ENCODE measurements at regions not wholly inside any gene's neighbourhood (a gene's known extent, or its start where the extent isn't known, plus 50 kb on each side); places are given as distances from the start of the nearest gene placed in this dataset.
"Not testable (repeated sequence)": the region's sequence is repeated elsewhere in the genome, so short reads cannot be mapped to it uniquely, and the experiment has no call there.

DNA sequence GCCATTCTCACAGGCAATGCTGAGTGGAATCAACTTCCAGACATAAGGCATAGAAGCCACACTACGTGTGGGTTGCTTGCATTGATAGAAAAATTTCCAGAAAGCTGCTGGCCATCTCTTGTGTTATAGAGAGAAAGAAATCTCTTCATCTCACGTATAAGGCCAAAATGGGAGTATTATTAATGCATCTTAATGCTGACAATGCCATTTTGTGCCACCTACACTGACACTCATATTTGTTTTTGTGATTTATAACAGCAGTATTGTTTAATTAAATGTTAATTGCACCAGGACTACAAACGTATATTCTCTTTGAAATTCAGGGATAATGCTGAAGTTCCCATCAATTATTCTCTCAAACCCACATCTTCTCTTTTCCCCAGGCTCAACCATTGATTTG is 56.1 kb upstream of the TMEM132D start:
- no peak for DNase-seq

DNA sequence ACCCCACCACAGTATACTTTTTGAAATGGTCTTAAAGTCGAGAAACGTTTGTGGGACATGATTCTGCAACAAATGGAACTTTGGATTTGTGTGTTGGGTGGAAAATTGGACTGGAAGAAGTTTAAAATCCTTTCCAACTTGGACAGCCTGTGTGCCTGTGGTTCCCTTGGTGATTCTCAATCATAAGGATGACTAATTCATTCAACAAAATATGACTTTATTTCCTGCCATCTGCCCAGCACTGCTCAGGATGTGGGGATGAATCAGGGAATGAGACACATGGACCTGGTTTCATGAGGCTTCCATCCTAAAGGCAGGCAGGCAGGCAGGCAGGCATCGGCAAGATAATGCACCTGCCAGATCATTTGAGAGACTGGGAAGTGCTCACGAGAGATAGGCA is 57.3 kb upstream of the TMEM132D start:
- DNase-seq, result no peak

DNA sequence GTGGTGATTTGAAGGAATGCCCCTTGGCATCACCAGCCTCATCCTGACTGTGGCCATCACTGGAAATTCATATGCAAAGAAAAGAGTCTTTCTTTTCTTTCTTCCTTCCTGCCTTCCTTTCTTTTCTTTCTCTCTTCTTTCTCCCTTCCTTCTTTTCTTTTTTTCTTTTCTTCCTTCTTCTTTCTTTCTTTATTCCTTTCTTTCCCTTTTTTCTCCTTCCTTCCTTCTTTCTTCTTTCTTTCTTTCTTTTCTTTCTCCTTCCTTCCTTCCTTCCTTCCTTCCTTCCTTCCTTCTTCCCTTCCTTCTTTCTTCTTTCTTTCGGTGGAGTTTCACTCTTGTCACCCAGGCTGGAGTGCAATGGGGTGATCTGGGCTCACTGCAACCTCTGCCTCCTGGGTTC is 58.0 kb upstream of the TMEM132D start:
- no peak for DNase-seq

DNA sequence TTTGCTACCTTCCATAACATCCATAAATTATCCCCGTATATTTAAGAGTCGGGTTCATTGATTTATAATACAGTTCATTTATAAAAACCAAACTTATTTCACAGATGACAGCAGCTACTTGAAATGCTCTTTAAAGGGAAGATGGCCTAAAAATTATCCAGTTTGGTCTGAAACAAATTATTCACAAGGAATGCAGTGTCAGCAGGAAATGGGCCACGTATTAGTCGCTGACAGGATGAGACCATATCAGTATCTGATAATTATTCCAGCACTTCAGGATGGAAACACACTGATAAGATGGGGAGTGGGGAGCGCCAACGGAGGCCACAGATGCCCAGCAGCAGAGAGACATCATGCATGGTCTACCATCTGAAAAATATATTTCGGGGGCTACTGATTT is 60.5 kb upstream of the TMEM132D start:
- DNase-seq, result no peak

DNA sequence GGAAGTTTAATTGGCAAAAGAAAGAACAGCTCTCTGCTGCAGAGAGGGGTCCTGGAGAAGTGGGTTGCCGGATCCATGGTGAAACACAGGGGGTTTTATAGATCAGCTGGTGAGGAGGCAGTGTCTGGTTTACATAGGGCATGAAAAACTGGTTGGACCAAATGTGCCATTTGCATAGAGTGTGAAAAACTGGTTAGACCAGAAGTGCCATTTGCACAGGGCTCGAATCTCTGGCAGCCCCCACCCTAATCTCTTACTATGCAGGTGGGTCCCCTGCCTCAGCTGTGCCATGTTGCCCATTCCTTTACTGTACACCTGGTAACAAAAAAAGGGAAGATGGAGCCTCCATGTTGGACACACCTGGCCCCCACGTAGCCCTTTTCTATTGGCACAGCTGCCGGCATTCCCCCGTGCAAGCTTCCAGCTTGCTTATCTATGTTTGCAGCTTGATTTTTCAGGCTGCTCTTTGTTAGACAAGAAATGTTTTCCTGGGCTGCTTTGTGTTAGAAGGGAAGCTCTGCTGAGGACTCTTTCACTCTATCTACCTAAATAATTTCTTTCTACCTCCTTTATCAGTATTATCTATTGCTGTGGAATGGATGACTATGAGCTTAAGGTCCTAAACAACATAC is 61.1 kb upstream of the TMEM132D start:
- no peak for DNase-seq

DNA sequence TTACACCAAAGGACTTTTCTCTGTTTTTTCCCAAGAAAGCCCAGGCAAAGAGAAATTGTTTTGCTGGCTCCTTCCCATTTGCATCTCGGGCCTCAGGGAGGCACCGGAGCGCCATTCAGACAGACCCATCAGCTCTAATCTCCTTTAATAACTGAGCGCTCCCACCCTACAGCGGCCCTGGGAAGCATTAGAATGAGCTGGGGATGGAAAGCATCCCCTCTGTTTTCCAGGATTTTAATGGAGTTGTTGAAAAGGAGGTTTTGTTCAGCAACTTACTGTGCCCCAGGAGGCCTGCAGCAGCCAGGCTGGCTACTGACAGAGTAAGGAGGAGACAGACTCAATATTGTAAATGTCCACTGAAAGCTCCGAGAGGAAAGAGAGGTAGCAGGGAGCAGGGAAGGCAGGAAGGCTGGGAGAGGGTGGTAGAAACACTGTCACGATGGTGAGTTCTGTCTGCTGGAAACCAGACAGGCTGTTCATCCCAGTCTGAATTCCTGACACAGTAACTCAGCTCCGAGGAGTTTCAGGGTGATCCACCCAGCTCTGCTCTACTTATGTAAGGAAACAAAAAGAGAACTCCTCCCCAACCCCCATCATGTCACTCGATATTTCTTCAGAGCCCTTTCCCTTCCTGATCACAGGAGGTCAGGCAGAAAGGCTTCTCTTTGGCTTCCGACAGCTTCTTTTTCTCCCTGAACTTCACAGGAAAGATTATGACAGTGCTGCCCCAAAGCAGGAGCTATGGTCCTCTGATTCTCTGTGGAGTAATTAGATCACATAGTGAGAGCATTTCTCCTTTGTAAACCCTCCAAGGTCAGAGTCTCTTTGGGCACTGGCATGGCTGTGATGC is 62.5 kb upstream of the TMEM132D start:
- no peak for DNase-seq

DNA sequence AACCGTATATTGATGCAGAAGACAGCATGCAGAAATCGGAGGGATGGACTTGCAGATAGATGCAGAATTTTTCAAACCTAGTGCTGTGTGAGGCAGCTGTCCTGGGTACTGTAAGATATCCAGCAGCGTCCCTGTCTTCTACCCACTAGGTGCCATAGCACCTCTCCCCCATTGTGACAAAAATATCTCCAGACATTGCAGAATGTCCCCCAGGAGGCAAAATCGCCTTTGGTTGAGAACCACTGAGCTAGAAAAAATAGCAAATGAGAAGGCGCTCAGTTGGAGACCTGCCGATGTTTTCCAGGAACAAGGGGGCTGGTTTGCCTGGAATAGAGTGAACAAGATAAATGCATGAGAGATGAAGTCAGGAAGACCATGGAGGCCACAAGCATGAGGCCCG is 67.9 kb upstream of the TMEM132D start:
- DNase-seq, result no peak

DNA sequence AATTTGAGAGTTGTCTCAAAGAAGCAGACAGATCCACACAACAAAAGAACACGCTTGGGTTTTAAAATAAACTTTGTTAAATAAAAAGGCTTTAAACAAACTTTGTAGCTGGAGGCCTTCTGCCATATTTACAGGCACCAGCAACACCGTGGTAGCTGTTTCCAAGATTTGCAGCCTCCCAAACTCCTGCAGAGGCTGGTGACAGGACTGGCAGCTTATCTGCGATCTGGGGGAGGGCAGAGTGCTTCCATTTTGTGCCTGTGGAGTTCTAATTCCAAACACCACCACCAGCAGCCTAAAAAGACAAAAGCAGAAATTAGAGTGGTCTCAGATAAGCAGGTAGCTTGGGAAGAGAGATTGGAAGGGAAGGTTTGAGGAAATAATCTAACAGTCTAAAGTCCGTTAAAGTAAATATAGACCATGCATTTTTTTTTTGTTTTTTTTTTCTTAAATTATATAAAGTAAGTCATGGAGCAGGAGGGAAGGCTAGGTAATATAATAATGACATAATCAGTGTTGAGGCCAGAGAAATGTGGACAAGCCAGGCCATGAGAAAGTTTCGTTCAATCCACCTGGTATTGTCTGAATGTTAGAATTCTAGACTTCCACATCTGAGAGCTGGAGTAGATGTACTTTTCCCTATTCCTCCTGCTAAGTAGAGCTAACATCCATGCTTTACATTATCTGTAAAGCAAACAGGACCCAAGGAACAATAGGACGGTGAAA is 69.6 kb upstream of the TMEM132D start:
- DNase-seq, result no peak

DNA sequence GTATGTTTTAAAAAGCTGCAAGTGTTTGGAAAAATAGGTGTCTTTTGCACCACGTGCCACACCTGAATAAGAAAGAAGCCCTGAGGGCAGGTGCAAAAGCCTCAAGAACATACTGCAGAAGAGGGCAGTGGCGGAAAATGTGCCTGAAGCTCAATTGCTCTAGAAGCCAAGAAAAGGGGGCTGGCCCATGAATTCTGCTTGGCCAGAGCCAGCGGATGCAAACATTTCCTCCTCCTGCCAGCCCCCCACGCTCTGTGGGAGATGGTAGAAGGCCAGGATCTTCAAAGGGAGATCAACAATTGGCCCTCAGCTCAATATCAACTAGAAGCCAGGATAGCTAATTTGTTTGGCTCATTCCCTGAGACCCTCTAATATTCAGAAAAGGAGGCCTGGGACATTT is 80.3 kb upstream of the TMEM132D start:
- DNase-seq, result peak; percentile 5

DNA sequence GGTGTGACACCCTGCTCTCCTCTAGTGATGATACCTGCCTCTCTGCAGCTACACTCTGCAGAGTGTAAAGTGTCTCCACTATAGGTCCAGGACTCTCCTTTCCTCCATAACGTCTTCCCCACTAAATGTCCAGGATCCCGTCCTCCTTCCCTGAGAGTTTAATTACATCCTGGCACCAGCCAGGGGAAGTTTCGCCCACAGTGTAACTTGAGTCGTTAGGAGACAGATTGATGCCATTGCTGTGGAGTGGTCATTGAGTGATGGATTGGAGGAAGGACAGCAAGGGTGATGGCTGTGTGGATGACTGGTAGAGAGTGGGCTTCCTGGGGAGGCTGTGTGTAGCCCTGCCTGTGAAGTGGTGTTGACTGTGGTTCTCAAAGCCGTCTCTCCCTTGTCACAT is 84.0 kb upstream of the TMEM132D start:
- DNase-seq, result no peak

DNA sequence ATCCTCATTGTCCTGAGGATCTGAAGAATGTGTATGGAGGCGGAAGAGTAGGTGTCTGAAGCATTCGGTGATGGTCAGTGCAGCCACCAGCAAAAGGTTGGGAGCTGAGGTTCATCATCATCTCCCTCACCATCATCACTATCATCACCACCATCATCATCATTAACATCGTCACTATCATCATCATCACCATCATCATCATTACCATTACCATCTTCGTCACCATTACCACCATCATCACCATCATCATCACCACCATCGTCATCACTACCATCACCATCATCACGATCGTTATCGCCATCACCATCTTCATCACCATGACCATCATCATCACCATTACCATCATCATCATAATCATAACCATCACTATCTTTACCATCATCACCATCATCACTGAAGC is 90.8 kb upstream of the TMEM132D start:
- no peak for DNase-seq

DNA sequence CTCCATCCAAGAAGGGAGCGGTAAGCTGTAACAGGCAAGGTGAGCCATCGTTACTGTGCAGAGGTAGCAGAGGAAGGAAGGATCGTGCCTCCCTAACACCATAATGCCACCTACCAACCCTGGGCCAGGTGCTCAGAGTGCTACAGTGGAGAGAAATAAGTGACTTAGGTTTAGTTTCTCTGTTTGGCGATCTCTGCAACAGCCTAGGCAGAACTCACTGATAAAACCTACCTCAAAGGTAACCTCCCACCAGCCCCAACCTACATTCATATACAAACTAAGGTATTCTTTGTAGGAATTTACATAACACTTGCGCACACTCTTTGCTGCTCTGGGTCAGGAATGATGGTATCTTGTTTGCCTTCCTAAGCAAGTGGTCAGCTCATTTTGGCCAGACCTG is 93.4 kb upstream of the TMEM132D start:
- DNase-seq, result no peak

DNA sequence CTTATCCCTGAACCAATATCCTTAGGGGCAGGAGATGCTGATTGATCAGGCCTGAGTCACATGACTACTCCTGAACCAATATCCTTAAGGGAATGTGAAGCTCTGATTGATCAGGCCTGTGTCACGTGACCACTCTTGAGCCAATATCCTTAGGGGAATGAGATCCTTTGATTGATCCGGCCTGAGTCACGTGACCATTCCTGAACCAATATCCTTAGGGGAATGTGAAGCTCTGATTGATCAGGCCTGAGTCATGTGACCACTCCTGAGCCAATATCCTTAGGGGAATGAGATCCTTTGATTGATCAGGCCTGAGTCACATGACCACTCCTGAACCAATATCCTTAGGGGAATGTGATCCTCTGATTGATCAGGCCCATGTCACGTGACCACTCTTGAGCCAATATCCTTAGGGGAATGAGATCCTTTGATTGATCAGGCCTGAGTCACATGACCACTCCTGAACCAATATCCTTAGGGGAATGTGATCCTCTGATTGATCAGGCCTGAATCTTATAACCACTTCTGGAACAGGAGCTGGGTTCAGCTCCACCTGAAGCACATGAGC is 100.6 kb upstream of the TMEM132D start:
- DNase-seq, result not testable (repeated sequence)

DNA sequence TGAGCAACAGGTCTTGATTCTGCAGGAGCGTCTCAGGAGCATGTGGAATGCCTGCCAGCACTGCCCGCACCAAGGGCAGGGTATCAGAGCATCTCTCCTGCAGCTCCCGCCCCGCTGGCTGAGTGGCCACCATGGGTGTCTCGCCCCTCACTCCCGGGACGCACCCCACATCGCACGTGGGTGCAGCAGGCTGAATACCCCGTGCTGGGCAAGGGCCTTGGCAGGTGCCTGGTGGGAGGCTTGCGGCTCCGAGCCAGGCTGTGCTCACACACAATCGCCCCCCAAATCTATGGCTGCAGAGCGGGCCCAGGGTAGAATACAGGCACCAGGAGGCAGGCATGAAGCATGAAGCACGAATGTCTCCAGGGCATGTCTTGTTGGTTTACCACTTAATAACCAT is 103.9 kb upstream of the TMEM132D start:
- no peak for DNase-seq

DNA sequence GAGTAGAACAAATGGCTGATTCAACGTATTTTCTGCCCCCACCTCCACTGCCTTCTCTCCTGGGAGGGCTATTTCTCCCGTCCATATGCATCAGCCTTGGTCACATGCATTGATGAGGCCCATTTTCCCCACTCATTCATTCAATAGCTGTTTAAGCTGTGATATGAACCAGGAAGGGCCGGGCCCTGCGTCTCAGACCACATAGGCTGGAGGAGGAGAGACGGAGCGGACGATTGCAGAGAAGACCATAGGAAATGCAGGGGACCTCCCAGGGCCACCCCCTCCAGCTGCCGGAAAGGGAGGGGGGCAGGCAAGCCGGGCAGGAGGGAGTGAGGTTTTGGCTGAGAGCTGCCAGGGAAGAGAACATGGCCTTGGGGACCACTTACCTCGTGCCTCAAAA is 104.4 kb upstream of the TMEM132D start:
- no peak for DNase-seq

DNA sequence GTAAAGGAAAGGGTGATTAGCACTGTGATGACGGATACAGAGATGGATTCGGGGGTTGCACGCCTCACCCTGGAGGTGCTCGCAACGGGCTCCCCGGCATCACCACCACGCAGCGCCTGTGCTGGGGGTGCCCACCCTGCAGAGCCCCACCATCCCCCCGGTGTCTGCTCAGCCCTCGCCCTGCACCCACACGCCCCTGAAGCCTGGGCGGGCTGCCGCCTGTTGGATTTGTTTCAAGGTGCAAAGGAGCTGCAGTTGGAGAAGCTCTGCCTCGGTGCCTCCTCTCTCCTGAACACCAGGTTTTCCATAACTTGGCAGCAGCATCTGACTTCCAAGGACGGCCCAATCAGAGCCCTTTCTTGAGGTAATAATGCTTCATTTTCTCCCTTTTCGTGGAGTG is 106.1 kb upstream of the TMEM132D start:
- DNase-seq, result no peak

DNA sequence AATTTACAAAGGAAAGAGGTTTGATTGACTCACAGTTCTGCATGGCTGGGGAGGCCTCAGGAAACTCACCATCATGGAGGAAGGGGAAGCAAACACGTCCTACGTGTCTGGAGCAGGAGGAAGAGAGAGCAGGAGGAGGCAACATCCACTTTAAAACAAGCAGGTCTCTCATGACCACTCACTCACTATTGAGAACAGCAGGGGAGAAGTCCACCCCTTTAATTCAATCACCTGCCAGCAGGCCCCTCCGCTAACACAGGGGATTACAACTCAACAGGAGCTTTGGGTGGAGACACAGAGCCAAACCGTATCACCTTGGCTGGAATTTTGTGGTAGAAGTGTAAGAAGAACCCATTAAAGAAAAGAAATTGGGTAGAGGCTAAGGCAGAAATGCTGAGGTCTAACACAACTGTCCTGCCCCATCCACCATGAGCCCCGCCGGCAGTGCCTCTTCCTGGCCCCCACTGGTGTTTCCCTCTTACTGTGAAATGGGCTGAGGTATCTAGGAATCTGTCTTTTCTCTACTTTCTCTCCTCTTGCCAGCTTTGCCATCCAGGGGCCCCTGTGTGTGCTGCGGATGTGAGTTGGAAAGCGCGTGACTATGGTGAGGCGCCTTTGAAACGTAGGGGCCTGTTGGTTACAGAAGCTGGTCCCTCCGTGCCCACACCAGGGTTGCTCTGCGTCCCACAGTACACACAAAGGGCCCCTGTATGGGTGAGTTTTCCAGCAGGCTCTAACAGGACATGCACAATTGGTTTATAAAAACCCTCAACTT is 108.0 kb upstream of the TMEM132D start:
- DNase-seq, result no peak

DNA sequence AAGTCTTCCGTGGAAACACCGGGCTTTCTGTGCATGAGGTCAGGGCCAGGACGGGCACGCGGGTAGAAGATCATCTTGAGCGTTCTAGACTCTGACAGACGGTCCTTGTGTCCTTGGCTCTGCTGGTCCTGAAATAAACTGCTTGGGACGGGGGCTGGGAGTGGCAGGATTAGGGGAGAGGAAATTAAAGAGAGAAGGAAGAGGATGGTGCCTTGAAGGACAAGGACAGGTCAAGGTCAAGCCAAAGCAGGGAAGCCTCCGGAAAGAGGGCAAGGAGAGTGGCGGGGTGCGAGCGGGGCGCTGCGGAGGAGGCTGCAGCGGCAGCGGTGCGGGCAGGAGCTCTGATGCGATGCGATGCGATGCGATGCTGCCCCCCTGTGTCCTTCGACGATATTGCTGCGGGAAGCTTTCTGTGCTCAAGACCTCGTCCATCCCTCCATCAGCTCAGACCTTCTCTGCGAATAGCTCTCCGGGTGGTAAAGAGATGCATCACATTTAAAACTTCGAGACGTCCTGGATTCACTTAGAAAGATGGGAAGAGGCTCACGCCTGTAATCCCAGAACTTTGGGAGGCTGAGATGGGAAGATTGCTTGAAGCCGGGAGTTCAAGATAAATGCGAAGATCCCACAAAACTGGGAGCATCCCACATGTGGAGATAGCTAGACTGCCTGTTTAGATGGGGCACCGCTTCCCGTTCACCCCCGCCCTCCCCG is 110.1 kb upstream of the TMEM132D start:
- DNase-seq, result peak; percentile 64

DNA sequence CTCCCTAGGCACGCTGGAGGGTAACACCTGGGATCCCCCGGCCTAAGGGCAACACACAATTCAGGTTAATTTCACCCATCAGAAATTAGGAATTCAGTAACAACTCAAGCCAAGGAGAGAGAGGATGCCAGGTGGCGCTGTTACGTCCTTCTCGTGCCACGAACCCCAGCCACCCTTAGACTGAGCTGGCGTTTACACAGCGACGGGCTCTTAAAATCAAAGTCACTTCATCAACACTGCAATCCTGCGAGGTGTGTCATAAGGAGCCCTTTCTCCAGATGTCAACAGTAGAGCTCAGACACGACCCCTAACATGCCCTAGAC is 110.6 kb upstream of the TMEM132D start:
- peak; percentile 12 for DNase-seq

DNA sequence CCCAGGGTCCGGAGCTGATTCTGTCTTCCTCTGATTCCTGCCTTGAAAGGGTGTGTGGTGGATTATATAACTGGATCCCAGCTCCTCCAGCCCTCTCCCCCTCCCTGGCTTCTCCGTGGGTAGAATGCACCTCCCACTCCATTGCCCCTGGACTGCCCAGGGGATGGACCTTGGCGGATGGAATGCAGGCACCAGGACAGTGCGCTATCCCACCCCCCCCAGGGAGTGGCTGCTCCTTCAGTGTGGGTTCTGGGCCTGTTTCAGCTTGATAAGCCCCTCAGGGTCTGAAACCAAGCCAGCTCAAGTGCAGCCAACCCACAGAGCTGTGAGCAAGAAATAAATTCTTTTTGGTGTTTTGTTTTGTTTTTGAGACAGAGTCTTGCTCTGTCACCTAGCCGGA is 112.4 kb upstream of the TMEM132D start:
- no peak for DNase-seq

DNA sequence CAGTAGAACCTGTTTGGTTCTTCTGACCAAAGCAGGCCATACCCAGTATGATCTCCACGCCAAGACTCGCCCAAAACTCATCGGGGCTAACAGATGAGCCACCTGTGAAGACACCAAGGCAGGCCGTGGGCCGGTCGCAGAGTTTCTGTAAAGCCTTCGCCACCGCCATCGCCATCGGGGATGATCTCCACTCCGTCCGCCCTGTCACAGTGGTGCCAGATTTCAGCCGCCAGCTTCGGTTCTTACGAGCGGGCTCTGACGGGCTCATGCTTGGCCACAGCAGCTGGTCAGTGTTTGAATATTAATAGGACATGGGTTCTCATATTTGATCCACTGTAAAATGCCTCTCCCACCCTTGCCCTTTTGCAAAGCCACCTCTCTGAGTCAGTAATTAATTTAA is 113.2 kb upstream of the TMEM132D start:
- no peak for DNase-seq

All from DMS79 treated with DMSO at 0.1 percent for 48 hours (cell line).